Muscle of leg (tissue), 3 donors: ENCODE measurements at regions not wholly inside any gene's neighbourhood (a gene's known extent, or its start where the extent isn't known, plus 50 kb on each side); places are given as distances from the start of the nearest gene placed in this dataset.
A peak's percentile ranks its signal among the peaks of the same experiment; 100 is the strongest.

Experiments used
- DNase-seq: peaks from one replicate; pipeline ENCODE4 v3.0.0; 2013
- H3K27ac ChIP-seq: one replicate; pipeline ENCODE4 v1.5.1; 2013; ENCODE audit warnings: mild to moderate bottlenecking, low read length, control low read depth
- H3K27me3 ChIP-seq: one replicate; pipeline ENCODE4 v1.6.1; 2013; ENCODE audit warnings: low read length; ENCODE audit not compliant: control insufficient read depth, insufficient read depth
- H3K36me3 ChIP-seq: one replicate; pipeline ENCODE4 v1.6.1; 2013; ENCODE audit warnings: low read length; ENCODE audit not compliant: control insufficient read depth, insufficient read depth
- H3K4me1 ChIP-seq: one replicate; pipeline ENCODE4 v1.6.1; 2013; ENCODE audit warnings: low read length; ENCODE audit not compliant: control insufficient read depth, insufficient read depth
- H3K4me3 ChIP-seq: one replicate; pipeline ENCODE4 v1.5.1; 2013; ENCODE audit warnings: low read length, control low read depth
- H3K9me3 ChIP-seq: replicated peaks from 2 replicates; pipeline ENCODE4 v1.6.1; 2013; ENCODE audit warnings: low read depth, low read length; ENCODE audit not compliant: control insufficient read depth
- WGBS: methylation state at CpG from one replicate; pipeline ENCODE4 v1.1.5; 2013; ENCODE audit warnings: missing lambda C conversion rate; ENCODE audit not compliant: insufficient coverage; 5-methylcytosine and 5-hydroxymethylcytosine counted together

DNA sequence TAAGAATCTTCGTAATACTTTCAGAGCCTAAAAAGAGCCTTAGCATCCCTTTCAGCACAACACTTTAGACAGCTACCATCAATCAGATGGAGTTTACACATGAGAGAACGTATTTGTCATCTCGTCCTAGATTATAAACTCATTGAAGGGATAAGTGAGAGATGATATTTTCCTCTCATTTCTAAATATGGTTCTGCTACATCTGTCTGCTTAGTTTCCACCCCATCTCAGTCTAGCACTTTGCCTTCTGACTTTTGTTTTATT is 208.4 kb upstream of the CD180 start:
- Histone ChIP-seq H3K36me3 (no peaks in the 10 kb centered on the region), H3K4me1 (peaks cover 4% of the 10 kb centered on the region), H3K27me3 (no peaks in the 10 kb centered on the region), H3K27ac (no peak overlapping the region), H3K9me3 (no peaks in the 10 kb centered on the region), H3K4me3 (no peak overlapping the region)
- WGBS, result 80% methylated on average over 1 of the region's 3 CpGs
- no peak for DNase-seq

DNA sequence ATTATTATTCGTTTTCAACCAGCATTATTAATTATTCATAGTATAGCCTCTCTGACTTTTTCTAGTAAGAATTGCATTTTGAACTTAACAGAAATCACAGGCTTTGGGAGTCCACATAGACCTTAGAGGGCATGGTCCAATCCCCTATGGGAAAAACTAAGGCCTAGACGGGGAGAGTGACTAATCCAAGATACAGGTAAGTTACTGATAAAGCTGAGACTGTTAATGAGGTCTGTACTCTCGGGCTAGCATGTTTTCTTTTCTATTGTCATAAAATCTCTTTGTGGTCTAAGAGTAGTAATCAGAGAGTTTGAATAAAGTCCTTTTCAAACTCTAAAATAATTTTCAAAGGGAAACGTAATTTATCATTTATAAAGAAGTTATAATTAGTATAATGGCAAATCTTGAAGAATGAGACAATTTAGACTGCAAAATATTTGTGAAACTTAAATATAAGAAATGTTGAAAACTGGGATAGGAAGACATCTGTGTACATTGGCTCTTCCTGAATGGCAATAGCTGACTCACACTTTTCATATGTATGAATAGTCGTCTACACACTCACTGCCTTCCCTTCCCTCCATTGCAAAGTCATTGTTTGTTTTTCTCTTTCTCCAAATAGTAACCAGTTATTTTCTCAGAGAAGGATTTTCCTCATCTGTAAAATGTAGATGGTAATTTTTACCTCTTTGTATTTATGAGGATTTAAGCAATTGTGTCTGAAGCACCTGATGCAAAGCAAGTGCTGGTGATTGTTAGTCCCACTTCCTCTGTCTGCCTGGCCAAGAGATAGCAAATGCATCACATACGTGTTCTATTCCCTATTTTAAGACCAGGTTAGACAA is 207.9 kb upstream of the CD180 start:
- 68% methylated on average over 2 of the region's 6 CpGs for WGBS
- H3K27me3 ChIP-seq, result no peaks in the 10 kb centered on the region
- no peak overlapping the region for H3K4me3 ChIP-seq
- H3K36me3 ChIP-seq, result no peaks in the 10 kb centered on the region
- H3K4me1 ChIP-seq, result peaks cover 4% of the 10 kb centered on the region
- DNase-seq, result no peak
- no peak overlapping the region for H3K27ac ChIP-seq
- no peaks in the 10 kb centered on the region for H3K9me3 ChIP-seq

DNA sequence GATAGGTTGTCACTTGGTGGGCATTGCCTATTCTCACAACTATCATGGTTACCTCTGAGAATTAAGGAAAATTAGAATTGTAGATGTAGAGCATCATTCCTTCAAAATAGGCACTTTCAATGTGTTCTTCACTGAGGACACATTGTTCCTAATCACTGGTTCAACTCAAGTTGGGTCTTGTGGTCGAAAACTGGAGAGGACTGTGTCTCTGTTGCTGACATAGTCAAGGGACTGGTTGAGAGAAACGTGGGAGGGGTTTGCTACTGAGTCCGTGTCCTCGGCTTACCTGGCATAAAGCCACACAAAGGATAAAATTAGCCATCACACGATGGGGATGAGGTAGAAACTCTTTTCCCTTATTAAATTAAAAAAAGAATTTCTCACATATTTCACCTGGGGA is 205.9 kb upstream of the CD180 start:
- H3K27me3 ChIP-seq, result no peaks in the 10 kb centered on the region
- peaks cover 4% of the 10 kb centered on the region for H3K4me1 ChIP-seq
- no peak for DNase-seq
- H3K4me3 ChIP-seq, result no peak overlapping the region
- H3K36me3 ChIP-seq, result no peaks in the 10 kb centered on the region
- no peaks in the 10 kb centered on the region for H3K9me3 ChIP-seq
- 83% methylated on average over 1 of the region's 5 CpGs for WGBS
- no peak overlapping the region for H3K27ac ChIP-seq

DNA sequence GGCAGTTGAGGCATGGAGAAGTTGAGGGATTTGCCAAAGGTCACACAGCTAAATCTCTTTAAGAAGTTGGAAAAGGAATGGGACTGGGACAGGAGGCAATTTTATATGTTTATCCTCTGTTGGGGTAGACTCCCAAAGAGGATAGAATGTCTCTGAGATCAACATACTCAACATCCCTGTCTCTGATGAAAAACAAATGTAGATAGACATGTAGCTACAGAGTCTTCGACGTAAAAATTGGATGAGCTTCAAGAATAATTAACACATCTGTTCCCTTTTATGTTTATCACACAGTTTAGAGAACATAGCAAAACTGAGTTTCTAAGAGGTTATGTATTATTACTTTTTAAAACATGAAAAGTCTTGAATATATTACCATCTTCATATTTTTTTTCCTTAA is 204.6 kb upstream of the CD180 start:
- Histone ChIP-seq H3K27me3 (no peaks in the 10 kb centered on the region), H3K9me3 (no peaks in the 10 kb centered on the region), H3K36me3 (no peaks in the 10 kb centered on the region), H3K27ac (no peak overlapping the region), H3K4me3 (no peak overlapping the region), H3K4me1 (peaks cover 4% of the 10 kb centered on the region)
- peak; percentile 34 for DNase-seq
- no CpG with 5 or more reads among the region's 2 CpGs for WGBS

DNA sequence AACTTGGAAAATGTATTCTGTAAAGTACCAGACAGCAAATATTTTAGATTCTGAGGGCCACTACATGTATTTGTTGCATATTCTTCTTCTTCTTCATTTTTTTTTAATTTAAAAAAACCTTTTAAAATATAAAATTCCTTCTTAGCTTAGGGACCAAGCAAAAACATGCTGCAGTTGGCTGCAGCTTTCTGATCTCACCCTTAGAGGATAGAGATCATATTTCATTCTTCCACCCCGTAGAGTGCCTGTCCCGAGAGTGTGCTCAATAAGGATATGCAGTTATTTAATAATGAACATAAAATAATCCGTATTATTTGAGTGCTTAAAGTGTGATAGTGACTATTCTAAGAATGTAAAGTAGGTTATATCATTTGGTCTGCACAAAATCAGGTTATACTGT is 204.2 kb upstream of the CD180 start:
- Histone ChIP-seq H3K27me3 (no peaks in the 10 kb centered on the region), H3K9me3 (no peaks in the 10 kb centered on the region), H3K27ac (no peak overlapping the region), H3K36me3 (no peaks in the 10 kb centered on the region), H3K4me1 (peaks cover 4% of the 10 kb centered on the region), H3K4me3 (no peak overlapping the region)
- no CpG with 5 or more reads among the region's 3 CpGs for WGBS
- DNase-seq, result no peak

DNA sequence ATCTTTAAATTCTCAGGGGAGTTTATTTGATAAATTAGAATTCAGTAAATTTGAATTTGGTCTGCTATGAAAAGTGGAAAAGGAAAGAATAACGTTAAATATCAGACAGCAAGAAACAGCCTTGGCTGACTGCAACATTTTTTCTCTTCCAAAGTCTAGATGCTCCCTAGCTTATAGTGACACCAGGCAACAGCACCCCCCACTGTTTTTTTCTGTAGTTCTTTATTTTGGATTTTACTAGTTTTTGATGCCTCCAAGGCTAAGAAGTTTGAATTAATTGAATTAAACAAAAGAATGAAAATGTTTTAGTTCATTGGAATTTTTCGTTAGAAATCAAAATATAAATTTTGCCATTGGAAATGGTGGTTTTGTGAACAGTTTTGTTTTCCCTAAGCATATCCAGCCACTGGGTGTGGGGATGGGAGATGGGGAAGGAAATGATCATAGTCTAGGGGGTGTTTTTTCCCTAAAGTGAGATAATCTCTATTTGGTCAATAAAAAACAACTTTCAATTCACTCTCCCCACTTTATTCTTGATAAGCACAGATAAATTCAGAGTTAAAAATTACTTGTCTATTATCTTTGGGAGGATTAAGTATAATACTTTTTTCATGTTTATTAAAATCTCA is 199.3 kb upstream of the CD180 start:
- DNase-seq, result peak; percentile 30
- Histone ChIP-seq H3K9me3 (no peaks in the 10 kb centered on the region), H3K36me3 (no peaks in the 10 kb centered on the region), H3K27ac (no peak overlapping the region), H3K27me3 (no peaks in the 10 kb centered on the region), H3K4me3 (no peak overlapping the region), H3K4me1 (peaks cover 4% of the 10 kb centered on the region)
- WGBS, result no CpG with 5 or more reads among the region's 2 CpGs

DNA sequence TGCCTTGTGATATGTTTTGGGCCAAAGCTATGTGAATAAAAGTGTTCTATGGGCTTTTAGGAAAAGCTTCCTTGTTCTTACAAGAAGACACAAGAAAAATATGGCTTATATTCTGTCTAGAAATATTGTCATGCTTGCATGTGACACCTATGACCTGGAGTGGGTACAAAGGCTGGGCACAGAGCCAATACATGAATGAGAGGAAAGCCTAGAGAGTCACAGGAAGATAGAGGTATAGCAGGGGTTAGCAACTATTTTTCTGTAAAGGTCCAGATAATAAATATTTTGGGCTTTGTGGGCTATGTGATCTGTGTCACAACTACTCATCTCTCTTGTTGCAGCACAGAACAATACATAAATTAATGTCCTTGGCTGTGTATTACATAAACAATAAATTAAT is 196.6 kb upstream of the CD180 start:
- H3K27me3 ChIP-seq, result no peaks in the 10 kb centered on the region

DNA sequence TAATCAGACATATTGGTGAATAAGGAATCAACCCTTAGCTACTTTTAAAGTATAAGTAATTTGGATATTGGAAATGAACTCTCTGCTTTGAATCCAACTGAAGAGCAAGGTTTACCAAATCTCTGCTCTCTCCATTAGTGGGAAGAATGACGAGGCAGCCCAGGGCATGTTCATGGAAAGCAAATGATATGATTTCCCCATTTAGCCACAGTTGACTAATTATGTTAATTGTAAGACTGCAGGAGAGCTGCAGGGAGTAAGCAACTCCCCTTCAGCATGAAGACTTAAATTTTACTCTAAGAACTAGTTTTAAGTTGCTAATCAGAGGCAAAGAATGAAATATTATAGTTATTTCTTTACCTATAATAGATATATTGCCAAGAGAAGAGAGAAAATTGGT is 194.3 kb upstream of the CD180 start:
- Histone ChIP-seq H3K36me3 (no peaks in the 10 kb centered on the region), H3K4me1 (no peaks in the 10 kb centered on the region), H3K9me3 (no peaks in the 10 kb centered on the region), H3K27ac (no peak overlapping the region), H3K27me3 (no peaks in the 10 kb centered on the region), H3K4me3 (no peak overlapping the region)
- DNase-seq, result no peak
- no CpG with 5 or more reads among the region's 1 CpG for WGBS

More for the DNA sequence above, 196.6 kb upstream of the CD180 start:
- no peak for DNase-seq
- no peaks in the 10 kb centered on the region for H3K36me3 ChIP-seq
- no peaks in the 10 kb centered on the region for H3K4me1 ChIP-seq
- H3K9me3 ChIP-seq, result no peaks in the 10 kb centered on the region
- no peak overlapping the region for H3K27ac ChIP-seq
- no peak overlapping the region for H3K4me3 ChIP-seq

DNA sequence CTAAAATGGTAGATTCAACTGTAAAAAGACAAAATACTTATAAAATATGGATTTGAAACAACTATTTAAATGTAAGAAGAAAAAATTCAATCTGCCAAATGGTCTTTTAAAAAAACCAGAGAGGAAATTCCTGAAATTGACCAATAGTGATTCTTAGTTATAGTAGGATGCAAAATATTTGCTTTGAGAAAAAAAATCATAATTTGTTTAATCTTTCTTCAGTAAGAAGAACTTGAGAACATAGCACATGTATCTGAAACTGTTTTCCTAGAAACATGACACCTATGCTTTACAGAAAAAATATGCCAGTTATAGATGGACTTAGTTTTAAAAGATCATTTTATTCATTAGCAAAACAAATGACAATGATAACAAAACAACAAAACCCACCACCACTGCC is 186.9 kb upstream of the CD180 start:
- Histone ChIP-seq H3K4me1 (peaks cover 2% of the 10 kb centered on the region), H3K27ac (no peak overlapping the region), H3K4me3 (no peak overlapping the region), H3K36me3 (no peaks in the 10 kb centered on the region), H3K27me3 (no peaks in the 10 kb centered on the region), H3K9me3 (no peaks in the 10 kb centered on the region)
- DNase-seq, result no peak

DNA sequence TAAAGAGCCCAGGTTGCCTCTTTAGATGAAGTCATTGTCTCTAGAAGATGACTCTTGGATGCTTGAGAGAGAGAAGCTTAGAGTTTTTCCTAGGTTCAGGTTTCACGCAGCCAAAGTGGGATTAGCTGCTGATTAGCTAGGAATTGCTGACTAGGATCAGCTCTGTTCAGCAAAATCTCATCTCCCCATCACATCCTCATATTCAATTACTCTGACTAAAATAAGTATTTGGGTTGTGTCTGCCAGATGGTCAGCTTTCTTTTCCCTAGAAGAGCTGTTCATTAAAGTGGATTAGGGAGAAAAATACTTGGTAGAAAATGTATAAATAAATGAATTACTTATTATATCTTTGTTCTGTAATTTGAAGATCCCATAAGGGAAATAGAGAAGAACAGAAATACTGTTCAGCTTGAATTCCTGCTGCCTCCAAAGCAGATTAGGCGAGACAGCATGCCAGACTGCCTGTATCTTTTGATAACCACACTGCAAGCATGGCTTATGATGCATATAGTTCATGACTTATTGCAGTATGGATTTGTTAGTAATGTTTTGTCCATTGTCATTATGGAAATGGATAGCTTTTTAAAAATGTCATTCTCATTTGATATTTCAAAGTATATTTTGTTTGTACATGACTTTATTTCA is 184.8 kb upstream of the CD180 start:
- Histone ChIP-seq H3K4me3 (no peak overlapping the region), H3K27me3 (no peaks in the 10 kb centered on the region), H3K9me3 (no peaks in the 10 kb centered on the region), H3K36me3 (no peaks in the 10 kb centered on the region), H3K4me1 (peaks cover 4% of the 10 kb centered on the region), H3K27ac (no peak overlapping the region)
- 0% methylated on average over 1 of the region's 2 CpGs for WGBS
- peak; percentile 38 for DNase-seq
